Sigmoid colon (tissue), 4 donors: ENCODE measurements at regions not wholly inside any gene's neighbourhood (a gene's known extent, or its start where the extent isn't known, plus 50 kb on each side); places are given as distances from the start of the nearest gene placed in this dataset.

Experiments used
- POLR2A ChIP-seq, 2 donors: fragments of 450-650 bp; IDR thresholded peaks; one replicate each; pipeline ENCODE4 v1.6.1; 2016; ENCODE audit warnings: antibody characterized with exemption in 2 of 2, mild to moderate bottlenecking in 2 of 2, moderate library complexity in 2 of 2
- POLR2AphosphoS5 ChIP-seq, 4 donors: sonication (generic); formaldehyde crosslinking; IDR thresholded peaks; one replicate each; pipeline ENCODE4 v1.6.1; 2017; ENCODE audit warnings: antibody characterized with exemption in 4 of 4
- TF ChIP-seq, protein P1 (sequence below), 4 experiments: fragments of 450-650 bp in 3 of 4; fragments of 200-600 bp in 1 of 4; IDR thresholded peaks; one replicate each; pipeline ENCODE4 v1.5.1; 2016 to 2019; ENCODE audit warnings: antibody characterized with exemption in 4 of 4, mild to moderate bottlenecking in 3 of 4, moderate library complexity in 2 of 4

DNA sequence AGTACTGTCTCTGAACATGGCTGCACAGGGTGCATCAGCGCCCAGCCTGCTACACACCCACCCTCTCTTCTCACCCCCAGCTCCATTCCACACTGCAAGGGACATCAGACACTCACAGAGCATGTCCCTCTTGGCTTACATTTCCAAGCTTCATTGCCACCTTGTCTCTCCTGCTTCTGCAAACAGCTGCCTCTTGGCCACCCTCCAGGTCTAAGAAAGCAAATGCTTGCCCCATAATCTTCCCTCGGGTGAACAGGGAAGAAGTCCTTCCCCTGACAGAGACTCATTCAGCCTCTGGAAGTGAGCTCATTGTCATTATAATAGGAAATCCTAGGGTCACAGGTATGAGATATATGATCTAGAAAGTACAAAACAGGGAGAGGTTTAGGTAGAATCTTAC is 505.2 kb downstream of the RMST start:
- TF ChIP-seq POLR2AphosphoS5 (IDR thresholded peaks at IDR 0.05) (no peak), POLR2A (IDR thresholded peaks at IDR 0.05) (no peak)
- TF ChIP-seq, protein P1, sequence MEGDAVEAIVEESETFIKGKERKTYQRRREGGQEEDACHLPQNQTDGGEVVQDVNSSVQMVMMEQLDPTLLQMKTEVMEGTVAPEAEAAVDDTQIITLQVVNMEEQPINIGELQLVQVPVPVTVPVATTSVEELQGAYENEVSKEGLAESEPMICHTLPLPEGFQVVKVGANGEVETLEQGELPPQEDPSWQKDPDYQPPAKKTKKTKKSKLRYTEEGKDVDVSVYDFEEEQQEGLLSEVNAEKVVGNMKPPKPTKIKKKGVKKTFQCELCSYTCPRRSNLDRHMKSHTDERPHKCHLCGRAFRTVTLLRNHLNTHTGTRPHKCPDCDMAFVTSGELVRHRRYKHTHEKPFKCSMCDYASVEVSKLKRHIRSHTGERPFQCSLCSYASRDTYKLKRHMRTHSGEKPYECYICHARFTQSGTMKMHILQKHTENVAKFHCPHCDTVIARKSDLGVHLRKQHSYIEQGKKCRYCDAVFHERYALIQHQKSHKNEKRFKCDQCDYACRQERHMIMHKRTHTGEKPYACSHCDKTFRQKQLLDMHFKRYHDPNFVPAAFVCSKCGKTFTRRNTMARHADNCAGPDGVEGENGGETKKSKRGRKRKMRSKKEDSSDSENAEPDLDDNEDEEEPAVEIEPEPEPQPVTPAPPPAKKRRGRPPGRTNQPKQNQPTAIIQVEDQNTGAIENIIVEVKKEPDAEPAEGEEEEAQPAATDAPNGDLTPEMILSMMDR (IDR thresholded peaks at IDR 0.05), result no peak
